Hippocampal formation (tissue), 2 donors: ENCODE measurements at regions not wholly inside any gene's neighbourhood (a gene's known extent, or its start where the extent isn't known, plus 50 kb on each side); places are given as distances from the start of the nearest gene placed in this dataset.
"Not testable (repeated sequence)": the region's sequence is repeated elsewhere in the genome, so short reads cannot be mapped to it uniquely, and the experiment has no call there.

Source experiments
- DNase-seq, 2 donors: peaks; one replicate each; lab custom pipeline; 2025; lab: John Stamatoyannopoulos, UW

GRCh38 chr11:90650153-90650552, 427.3 kb upstream of the CHORDC1 start:
- no peak for DNase-seq

GRCh38 chr11:90646706-90647105, 423.9 kb upstream of the CHORDC1 start:
- no peak for DNase-seq

- no peak for DNase-seq
Observed at GRCh38 chr11:90646266-90646665, 423.4 kb upstream of the CHORDC1 start.

- DNase-seq, result peak in 1 of 2 donors; percentile 4
Observed at GRCh38 chr11:90639461-90639993, 416.7 kb upstream of the CHORDC1 start.

- DNase-seq, result no peak
Observed at GRCh38 chr11:90635886-90636285, 413.0 kb upstream of the CHORDC1 start.

- no peak for DNase-seq
Observed at GRCh38 chr11:90635151-90635550, 412.3 kb upstream of the CHORDC1 start.

GRCh38 chr11:90630176-90630575, 407.3 kb upstream of the CHORDC1 start:
- no peak for DNase-seq

- DNase-seq, result no peak
Observed at GRCh38 chr11:90629229-90629806, 406.5 kb upstream of the CHORDC1 start.

- no peak for DNase-seq
Observed at GRCh38 chr11:90614318-90614717, 391.5 kb upstream of the CHORDC1 start.

- not testable (repeated sequence) for DNase-seq
Observed at GRCh38 chr11:90613037-90613436, 390.2 kb upstream of the CHORDC1 start.

GRCh38 chr11:90606721-90607120, 383.9 kb upstream of the CHORDC1 start:
- no peak for DNase-seq

GRCh38 chr11:90601261-90601660, 378.4 kb upstream of the CHORDC1 start:
- no peak for DNase-seq

GRCh38 chr11:90594658-90595057, 371.8 kb upstream of the CHORDC1 start:
- DNase-seq, result no peak

GRCh38 chr11:90593099-90593498, 370.2 kb upstream of the CHORDC1 start:
- no peak for DNase-seq

GRCh38 chr11:90590286-90590685, 367.4 kb upstream of the CHORDC1 start:
- DNase-seq, result no peak

GRCh38 chr11:90589735-90590134, 366.9 kb upstream of the CHORDC1 start:
- no peak for DNase-seq

- DNase-seq, result no peak
Observed at GRCh38 chr11:90587896-90588295, 365.0 kb upstream of the CHORDC1 start.

- DNase-seq, result no peak
Observed at GRCh38 chr11:90585491-90585890, 362.6 kb upstream of the CHORDC1 start.

- DNase-seq, result not testable (repeated sequence)
Observed at GRCh38 chr11:90582999-90583398, 360.1 kb upstream of the CHORDC1 start.

- no peak for DNase-seq
Observed at GRCh38 chr11:90564531-90564930, 341.7 kb upstream of the CHORDC1 start.

GRCh38 chr11:90558328-90558865, 335.5 kb upstream of the CHORDC1 start:
- no peak for DNase-seq

- DNase-seq, result no peak
Observed at GRCh38 chr11:90556606-90557005, 333.8 kb upstream of the CHORDC1 start.

GRCh38 chr11:90556026-90556425, 333.2 kb upstream of the CHORDC1 start:
- no peak for DNase-seq

- DNase-seq, result no peak
Observed at GRCh38 chr11:90555477-90555876, 332.6 kb upstream of the CHORDC1 start.
